SJSA1 (cell line): ENCODE measurements at regions not wholly inside any gene's neighbourhood (a gene's known extent, or its start where the extent isn't known, plus 50 kb on each side); places are given as distances from the start of the nearest gene placed in this dataset.
"Not testable (repeated sequence)": the region's sequence is repeated elsewhere in the genome, so short reads cannot be mapped to it uniquely, and the experiment has no call there.

Source experiments
- DNase-seq, 2 experiments: peaks; one replicate each; pipeline ENCODE4 v3.0.0-alpha.2; 2015 to 2020; ENCODE audit warnings: low spot score in 2 of 2, low read depth in 1 of 2
- H3K27ac ChIP-seq: fragments of 250-450 bp; sonication (Bioruptor Pico); 2 replicates; pipeline ENCODE4 v1.5.1; 2020; ENCODE audit warnings: mild to moderate bottlenecking, moderate library complexity
- H3K27me3 ChIP-seq: fragments of 250-450 bp; sonication (Bioruptor Pico); replicated peaks from 2 replicates; pipeline ENCODE4 v1.5.1; 2020; ENCODE audit warnings: mild to moderate bottlenecking, moderate library complexity
- H3K36me3 ChIP-seq: fragments of 250-450 bp; sonication (Bioruptor Pico); 2 replicates; pipeline ENCODE4 v1.5.1; 2020; ENCODE audit warnings: mild to moderate bottlenecking
- H3K4me1 ChIP-seq: fragments of 250-450 bp; sonication (Bioruptor Pico); replicated peaks from 2 replicates; pipeline ENCODE4 v1.6.1; 2021; ENCODE audit warnings: mild to moderate bottlenecking
- H3K4me3 ChIP-seq: fragments of 250-450 bp; sonication (Bioruptor Pico); 2 replicates; pipeline ENCODE4 v1.5.1; 2020; ENCODE audit warnings: mild to moderate bottlenecking
- H3K9me3 ChIP-seq: fragments of 250-450 bp; sonication (Bioruptor Pico); replicated peaks from 2 replicates; pipeline ENCODE4 v1.5.1; 2020; ENCODE audit warnings: mild to moderate bottlenecking

DNA sequence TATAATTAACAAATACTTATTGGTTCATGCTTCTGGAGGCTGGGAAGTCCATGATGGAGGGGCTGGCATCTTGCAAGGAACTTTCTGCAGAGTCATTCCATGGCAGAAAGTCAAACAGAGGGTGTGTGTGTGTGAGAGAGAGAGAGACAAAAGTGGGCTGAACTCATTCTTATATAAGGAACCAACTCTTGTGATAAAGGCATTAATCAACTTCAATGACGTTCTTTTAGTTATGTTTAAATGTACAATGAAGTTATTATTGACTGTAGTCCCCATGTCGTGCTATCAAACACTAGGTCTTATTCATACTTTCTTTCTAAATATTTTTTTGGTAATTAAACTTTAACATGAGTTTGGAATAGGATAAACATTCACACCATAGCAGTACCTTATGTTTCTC is 1408.8 kb downstream of the STIM2 start:
- Histone ChIP-seq H3K9me3 (no peaks in the 10 kb centered on the region), H3K4me1 (no peaks in the 10 kb centered on the region), H3K36me3 (no peaks in the 10 kb centered on the region), H3K27me3 (no peaks in the 10 kb centered on the region), H3K27ac (no peak overlapping the region), H3K4me3 (no peak overlapping the region)
- DNase-seq: no peak

- no peak for DNase-seq
- Histone ChIP-seq H3K4me1 (no peaks in the 10 kb centered on the region), H3K36me3 (no peaks in the 10 kb centered on the region), H3K27ac (no peak overlapping the region), H3K9me3 (no peaks in the 10 kb centered on the region), H3K27me3 (no peaks in the 10 kb centered on the region), H3K4me3 (no peak overlapping the region)
Observed at GRCh38 chr4:28277931-28278330, 1417.3 kb downstream of the STIM2 start.

GRCh38 chr4:28278676-28279075 is 1418.0 kb downstream of the STIM2 start:
- no peak for DNase-seq
- Histone ChIP-seq H3K36me3 (no peaks in the 10 kb centered on the region), H3K27me3 (no peaks in the 10 kb centered on the region), H3K9me3 (no peaks in the 10 kb centered on the region), H3K4me3 (no peak overlapping the region), H3K27ac (no peak overlapping the region), H3K4me1 (no peaks in the 10 kb centered on the region)

GRCh38 chr4:28279249-28279648 is 1418.6 kb downstream of the STIM2 start:
- no peak overlapping the region for H3K27ac ChIP-seq
- H3K4me3 ChIP-seq: no peak overlapping the region
- H3K9me3 ChIP-seq: no peaks in the 10 kb centered on the region
- no peaks in the 10 kb centered on the region for H3K27me3 ChIP-seq
- no peaks in the 10 kb centered on the region for H3K4me1 ChIP-seq
- DNase-seq: no peak
- H3K36me3 ChIP-seq: no peaks in the 10 kb centered on the region

GRCh38 chr4:28286266-28286665 is 1425.6 kb downstream of the STIM2 start:
- H3K27me3 ChIP-seq, H3K4me3 ChIP-seq, H3K27ac ChIP-seq, DNase-seq, H3K9me3 ChIP-seq, H3K36me3 ChIP-seq: not testable (repeated sequence)
- H3K4me1 ChIP-seq: peaks cover 20% of the 10 kb centered on the region

- Histone ChIP-seq H3K27me3 (no peaks in the 10 kb centered on the region), H3K36me3 (no peaks in the 10 kb centered on the region), H3K9me3 (no peaks in the 10 kb centered on the region), H3K4me1 (peaks cover 20% of the 10 kb centered on the region), H3K27ac (peak overlapping the region; percentile 92), H3K4me3 (no peak overlapping the region)
- peak; percentile 78 to 89 for DNase-seq
Observed at GRCh38 chr4:28287831-28288233, 1427.2 kb downstream of the STIM2 start.

DNA sequence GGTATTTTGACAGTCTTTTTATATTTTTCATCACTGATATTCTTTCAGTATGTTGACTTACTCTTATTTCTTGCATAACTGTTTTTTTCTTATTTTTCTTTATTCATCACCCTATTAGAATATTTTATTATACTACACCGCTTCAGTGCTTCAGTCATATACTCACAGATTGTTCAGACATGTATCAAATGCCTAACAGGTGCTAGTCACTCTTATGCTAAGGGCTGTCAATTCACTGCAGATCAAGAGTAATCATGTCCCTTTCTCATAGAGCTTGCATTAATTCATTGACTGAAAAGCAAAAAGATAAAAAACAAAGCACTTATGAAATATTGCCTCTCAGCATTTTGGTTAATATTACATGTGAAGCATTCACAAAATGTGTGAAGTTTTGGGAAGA is 1435.6 kb downstream of the STIM2 start:
- no peaks in the 10 kb centered on the region for H3K27me3 ChIP-seq
- H3K36me3 ChIP-seq: no peaks in the 10 kb centered on the region
- H3K27ac ChIP-seq: no peak overlapping the region
- DNase-seq: no peak
- no peaks in the 10 kb centered on the region for H3K4me1 ChIP-seq
- no peaks in the 10 kb centered on the region for H3K9me3 ChIP-seq
- H3K4me3 ChIP-seq: no peak overlapping the region

GRCh38 chr4:28310926-28311325 is 1450.3 kb downstream of the STIM2 start:
- no peaks in the 10 kb centered on the region for H3K36me3 ChIP-seq
- no peak for DNase-seq
- no peak overlapping the region for H3K27ac ChIP-seq
- no peaks in the 10 kb centered on the region for H3K9me3 ChIP-seq
- H3K4me3 ChIP-seq: no peak overlapping the region
- no peaks in the 10 kb centered on the region for H3K4me1 ChIP-seq
- H3K27me3 ChIP-seq: no peaks in the 10 kb centered on the region

GRCh38 chr4:28312497-28312896 is 1451.9 kb downstream of the STIM2 start:
- not testable (repeated sequence) for H3K27ac ChIP-seq, H3K27me3 ChIP-seq, H3K9me3 ChIP-seq, H3K4me1 ChIP-seq, H3K4me3 ChIP-seq, DNase-seq, H3K36me3 ChIP-seq

- no peak for DNase-seq
Observed at GRCh38 chr4:28313729-28314713, 1453.4 kb downstream of the STIM2 start.

GRCh38 chr4:28317221-28317620 is 1456.6 kb downstream of the STIM2 start:
- Histone ChIP-seq H3K4me1 (no peaks in the 10 kb centered on the region), H3K36me3 (no peaks in the 10 kb centered on the region), H3K4me3 (no peak overlapping the region), H3K9me3 (no peaks in the 10 kb centered on the region), H3K27ac (no peak overlapping the region), H3K27me3 (no peaks in the 10 kb centered on the region)
- DNase-seq: no peak

More at GRCh38 chr4:28313729-28314713, 1453.4 kb downstream of the STIM2 start:
- Histone ChIP-seq H3K4me3 (no peak overlapping the region), H3K9me3 (no peaks in the 10 kb centered on the region), H3K4me1 (no peaks in the 10 kb centered on the region), H3K27me3 (no peaks in the 10 kb centered on the region), H3K36me3 (no peaks in the 10 kb centered on the region), H3K27ac (no peak overlapping the region)

- Histone ChIP-seq H3K27ac (no peak overlapping the region), H3K4me3 (no peak overlapping the region), H3K36me3 (no peaks in the 10 kb centered on the region), H3K4me1 (no peaks in the 10 kb centered on the region), H3K27me3 (no peaks in the 10 kb centered on the region), H3K9me3 (no peaks in the 10 kb centered on the region)
- no peak for DNase-seq
Observed at GRCh38 chr4:28334249-28334648, 1473.6 kb downstream of the STIM2 start.

DNA sequence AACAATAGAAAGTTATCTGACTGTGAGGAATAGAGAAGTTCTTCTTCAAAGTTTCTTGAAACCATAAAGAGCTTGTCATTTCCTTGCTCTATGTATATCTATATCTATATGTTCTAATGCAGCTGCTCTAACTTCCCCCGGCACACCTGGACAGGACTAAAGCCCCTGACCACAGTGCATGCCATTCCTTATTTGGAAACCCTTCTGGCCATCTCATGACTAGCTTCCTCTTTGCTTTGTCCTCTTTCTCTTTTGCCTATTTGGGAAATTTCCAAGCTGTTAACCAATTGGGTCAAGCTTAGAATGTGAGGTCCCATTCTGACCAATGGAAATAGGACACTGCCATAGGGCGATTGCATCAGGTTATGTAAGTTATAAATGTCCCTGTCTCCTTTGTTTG is 1481.1 kb downstream of the STIM2 start:
- H3K4me3 ChIP-seq: no peak overlapping the region
- no peaks in the 10 kb centered on the region for H3K9me3 ChIP-seq
- DNase-seq: no peak
- H3K4me1 ChIP-seq: no peaks in the 10 kb centered on the region
- no peaks in the 10 kb centered on the region for H3K27me3 ChIP-seq
- H3K36me3 ChIP-seq: no peaks in the 10 kb centered on the region
- H3K27ac ChIP-seq: no peak overlapping the region

DNA sequence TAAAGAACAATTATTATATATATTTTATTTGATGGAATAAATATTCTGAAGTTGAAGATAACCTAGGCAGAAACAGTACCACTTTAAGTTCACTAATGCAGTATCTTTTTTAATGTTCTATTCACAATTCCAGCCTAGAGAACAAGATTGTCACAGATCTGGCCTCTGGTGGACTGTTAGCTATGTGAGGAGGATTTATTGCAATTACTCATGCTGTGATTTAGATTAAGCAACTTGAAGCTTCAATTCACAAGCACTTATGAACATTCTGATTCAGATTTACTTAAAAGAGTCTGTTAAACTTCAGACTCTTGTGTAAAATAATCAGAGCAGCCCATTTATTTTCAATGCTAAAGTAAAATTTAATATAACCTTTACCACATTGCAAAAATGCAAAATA is 1489.8 kb downstream of the STIM2 start:
- DNase-seq: no peak
- Histone ChIP-seq H3K4me3 (no peak overlapping the region), H3K27me3 (no peaks in the 10 kb centered on the region), H3K36me3 (no peaks in the 10 kb centered on the region), H3K4me1 (no peaks in the 10 kb centered on the region), H3K9me3 (no peaks in the 10 kb centered on the region), H3K27ac (no peak overlapping the region)
